ENCODE measurements at regions not wholly inside any gene's neighbourhood (a gene's known extent, or its start where the extent isn't known, plus 50 kb on each side); places are given as distances from the start of the nearest gene placed in this dataset.

- DNase-seq (ENCODE audit: extremely low read depth, low read depth) = no peak
Measured at GRCh38 chr4:30269850-30270249, 450.3 kb upstream of the PCDH7 start.

DNA sequence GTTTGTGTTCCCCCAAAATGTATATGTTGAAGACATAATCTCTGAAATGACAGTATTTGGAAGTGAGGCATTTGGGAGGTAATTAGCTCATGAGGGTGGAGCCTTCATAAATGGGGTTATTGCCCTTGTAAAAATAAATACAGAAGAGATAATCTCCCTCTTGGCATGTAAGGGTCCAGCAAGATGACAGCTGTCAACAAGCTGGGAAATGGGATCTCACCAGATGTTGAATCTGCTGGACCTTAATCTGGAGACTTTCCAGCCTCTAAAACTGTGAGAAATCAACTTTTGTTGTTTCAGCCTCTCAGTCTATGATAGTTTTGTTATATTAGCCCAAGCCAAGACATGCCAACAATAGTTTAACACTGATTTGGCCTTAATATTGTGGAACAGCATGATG, 438.2 kb upstream of the PCDH7 start:
- no peak for DNase-seq (ENCODE audit: extremely low read depth, low read depth)

DNA sequence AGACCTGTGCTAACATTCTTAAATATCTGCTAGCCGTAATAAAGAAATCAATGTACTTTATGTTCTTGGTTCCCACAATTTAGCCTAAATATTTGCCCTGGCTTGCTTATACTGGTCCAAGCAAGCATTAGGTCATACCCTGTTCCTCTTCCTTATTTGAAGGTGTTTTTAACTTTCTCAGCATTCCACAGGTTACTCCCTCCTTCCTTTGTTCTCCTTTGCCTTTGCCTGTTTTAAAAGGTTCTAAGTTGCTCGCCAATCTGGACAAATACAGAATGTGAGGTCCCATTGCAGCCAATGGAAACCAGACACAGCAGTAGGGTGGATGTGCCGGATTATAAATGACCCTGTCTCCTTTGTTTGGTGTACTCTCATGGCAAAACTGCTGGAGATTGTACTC, 436.8 kb upstream of the PCDH7 start:
- DNase-seq (ENCODE audit: extremely low read depth, low read depth) = no peak

- DNase-seq (ENCODE audit: extremely low read depth, low read depth) = no peak
Measured at GRCh38 chr4:30294295-30294694, 425.9 kb upstream of the PCDH7 start.

DNA sequence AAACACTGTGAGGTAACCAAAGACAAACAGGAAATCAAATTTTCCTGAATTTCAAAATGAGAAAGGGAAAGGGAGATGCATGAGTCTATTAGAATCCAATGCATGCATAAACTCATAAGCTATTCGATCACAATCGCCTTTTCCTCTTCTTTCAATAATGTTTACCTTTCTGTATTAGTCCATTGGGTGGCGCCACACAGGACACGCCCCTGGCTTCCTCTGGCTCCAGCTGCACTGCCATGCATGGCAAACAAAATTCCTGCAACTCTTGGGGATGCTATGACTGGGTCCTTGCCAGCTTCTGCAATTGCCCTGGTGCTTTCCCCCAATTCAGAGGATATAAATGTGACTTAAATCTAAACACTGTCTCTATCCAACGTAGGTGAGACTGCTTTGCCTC, 424.5 kb upstream of the PCDH7 start:
- no peak for DNase-seq (ENCODE audit: extremely low read depth, low read depth)

DNA sequence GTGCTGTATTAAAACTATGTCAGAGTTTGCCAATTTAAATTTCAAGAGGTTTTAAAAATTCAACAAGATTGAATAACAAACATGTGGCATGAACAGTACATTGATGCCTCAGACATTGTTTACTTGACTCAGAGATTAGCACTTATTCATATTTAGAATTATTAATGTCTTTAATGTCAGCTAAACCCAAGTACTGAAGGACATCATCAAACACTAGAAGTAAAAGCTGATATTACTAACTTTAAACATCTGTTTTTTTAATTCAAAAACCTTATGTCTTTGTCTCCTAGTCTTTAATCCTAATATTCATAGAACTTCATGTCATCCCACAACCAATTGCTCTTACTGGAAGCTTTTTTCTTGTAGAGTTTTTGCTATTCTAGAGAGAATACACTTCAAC, 406.2 kb upstream of the PCDH7 start:
- DNase-seq (ENCODE audit: extremely low read depth, low read depth) = no peak

GRCh38 chr4:30330894-30331652, 389.1 kb upstream of the PCDH7 start:
- DNase-seq (ENCODE audit: extremely low read depth, low read depth) = no peak

DNA sequence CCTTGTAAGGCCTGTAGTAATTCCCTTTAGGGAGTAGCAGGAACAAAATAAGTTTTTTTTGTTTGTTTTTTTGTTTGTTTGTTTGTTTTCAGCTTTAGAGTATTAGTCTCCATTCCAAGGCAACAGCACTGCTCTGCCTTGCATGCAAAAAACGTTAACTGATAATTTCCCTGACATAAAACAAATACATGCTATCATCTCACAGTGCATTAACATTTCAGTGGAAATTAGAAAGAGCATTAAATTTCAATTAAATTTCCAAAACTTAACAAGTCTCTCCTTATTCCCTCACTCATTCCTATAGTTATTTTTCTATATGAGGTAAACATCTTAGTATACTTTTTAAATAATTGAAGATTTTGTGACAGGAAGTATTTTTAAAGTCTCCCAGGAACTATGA, 378.4 kb upstream of the PCDH7 start:
- no peak for DNase-seq (ENCODE audit: extremely low read depth, low read depth)

GRCh38 chr4:30350288-30350687, 369.9 kb upstream of the PCDH7 start:
- no peak for DNase-seq (ENCODE audit: extremely low read depth, low read depth)

GRCh38 chr4:30354605-30355004, 365.6 kb upstream of the PCDH7 start:
- DNase-seq (ENCODE audit: extremely low read depth, low read depth) = no peak

DNA sequence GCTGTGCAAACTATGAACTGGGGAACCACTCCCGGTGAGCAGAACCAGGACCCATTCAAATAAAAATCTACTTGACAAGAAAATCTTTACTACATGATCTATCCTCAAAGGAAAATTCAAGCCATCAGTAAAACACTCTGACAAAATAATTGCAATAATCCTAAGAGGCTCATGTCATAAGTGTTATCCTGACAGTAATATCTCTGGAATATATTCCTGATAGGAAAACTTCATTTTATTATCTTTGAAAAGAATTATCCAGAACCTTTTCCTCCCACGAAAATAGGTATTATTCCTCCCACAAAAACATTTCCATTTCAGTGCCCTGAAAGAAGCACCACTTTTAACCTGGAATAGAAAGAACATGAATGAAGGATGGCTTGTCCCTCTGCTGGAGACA, 357.7 kb upstream of the PCDH7 start:
- no peak for DNase-seq (ENCODE audit: extremely low read depth, low read depth)

GRCh38 chr4:30370105-30370504, 350.1 kb upstream of the PCDH7 start:
- DNase-seq (ENCODE audit: extremely low read depth, low read depth) = no peak

- peak; percentile 8 for DNase-seq (ENCODE audit: extremely low read depth, low read depth)
Measured at GRCh38 chr4:30380404-30380998, 339.7 kb upstream of the PCDH7 start.

DNA sequence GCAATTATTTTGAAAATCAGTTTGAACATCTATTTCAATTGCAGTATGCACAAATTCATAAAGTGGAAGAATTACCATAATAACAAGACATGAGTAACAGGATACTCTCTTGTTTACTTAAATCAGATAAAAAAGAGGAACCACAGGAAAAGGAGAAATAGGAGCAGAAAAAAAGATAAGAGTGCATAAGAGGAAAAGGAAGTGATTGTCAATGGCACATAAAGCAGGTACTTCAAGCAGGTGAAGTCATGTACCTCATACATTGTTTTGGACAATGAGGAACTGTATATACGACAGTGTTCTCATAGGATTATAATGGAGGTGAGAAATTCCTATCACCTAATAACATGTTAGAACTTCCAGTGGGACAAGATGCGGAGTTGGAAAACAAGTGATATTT, 334.5 kb upstream of the PCDH7 start:
- no peak for DNase-seq (ENCODE audit: extremely low read depth, low read depth)

- no peak for DNase-seq (ENCODE audit: extremely low read depth, low read depth)
Measured at GRCh38 chr4:30386266-30386895, 333.8 kb upstream of the PCDH7 start.

DNA sequence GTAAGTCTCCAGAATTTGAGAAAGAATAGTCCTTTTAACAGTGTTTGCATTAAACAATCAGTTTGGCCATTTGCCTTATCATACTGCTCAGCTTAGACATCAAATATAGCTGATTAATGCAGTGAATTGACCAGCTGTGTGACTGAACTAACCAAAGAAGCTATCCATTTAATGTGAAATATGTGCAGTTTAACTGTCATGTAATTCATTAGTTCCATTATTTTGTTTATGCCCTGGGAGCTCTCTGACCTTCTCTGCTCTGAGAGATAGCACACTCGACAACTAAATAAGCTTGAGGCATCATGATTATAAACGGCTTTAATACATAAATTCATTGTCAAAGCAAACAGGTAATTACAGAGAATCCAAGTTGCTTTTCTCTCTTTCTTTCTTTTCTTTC, 324.3 kb upstream of the PCDH7 start:
- no peak for DNase-seq (ENCODE audit: extremely low read depth, low read depth)

GRCh38 chr4:30396772-30397475, 323.2 kb upstream of the PCDH7 start:
- DNase-seq (ENCODE audit: extremely low read depth, low read depth) = no peak

- DNase-seq (ENCODE audit: extremely low read depth, low read depth) = no peak
Measured at GRCh38 chr4:30399476-30399875, 320.7 kb upstream of the PCDH7 start.

DNA sequence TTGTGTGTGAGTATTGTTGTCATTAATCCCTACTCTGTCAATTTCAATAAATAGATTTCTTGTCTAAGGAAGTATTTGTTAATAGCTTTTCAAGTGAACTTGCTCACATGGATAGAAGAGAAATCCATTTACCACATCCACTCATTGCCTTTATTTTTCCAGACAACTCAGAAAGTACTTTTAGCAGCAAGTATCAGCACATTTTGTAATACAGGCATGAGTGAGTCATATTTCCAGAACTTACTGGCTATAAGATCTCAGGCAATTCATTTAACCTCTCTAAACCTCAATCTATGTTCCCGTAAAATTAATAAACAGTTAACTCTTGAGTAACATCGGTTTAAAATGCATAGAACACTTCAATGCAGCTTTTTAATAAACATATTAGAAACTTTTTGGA, 317.9 kb upstream of the PCDH7 start:
- no peak for DNase-seq (ENCODE audit: extremely low read depth, low read depth)

GRCh38 chr4:30413915-30414314, 306.3 kb upstream of the PCDH7 start:
- DNase-seq (ENCODE audit: extremely low read depth, low read depth) = no peak

DNA sequence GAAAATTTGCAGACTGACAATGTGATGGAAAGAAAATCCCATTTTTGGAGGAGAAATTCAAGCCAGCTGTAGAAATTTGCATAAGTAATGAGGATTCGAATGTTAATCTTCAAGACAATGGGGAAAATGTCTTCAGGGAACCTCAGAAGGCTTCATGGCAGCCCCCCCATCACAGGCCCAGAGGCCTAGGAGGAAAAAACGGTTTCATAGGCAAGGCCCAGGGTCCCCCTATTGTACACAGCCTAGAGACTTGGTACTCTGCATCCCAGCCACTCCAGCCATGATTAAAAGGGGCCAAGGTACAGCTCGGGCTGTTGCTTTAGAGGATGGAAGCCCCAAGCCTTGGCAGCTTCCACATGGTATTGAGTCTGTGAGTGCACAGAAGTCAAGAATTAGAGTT, 303.6 kb upstream of the PCDH7 start:
- DNase-seq (ENCODE audit: extremely low read depth, low read depth) = no peak

GRCh38 chr4:30427932-30428331, 292.2 kb upstream of the PCDH7 start:
- no peak for DNase-seq (ENCODE audit: extremely low read depth, low read depth)
